ENCODE measurements at regions not wholly inside any gene's neighbourhood (a gene's known extent, or its start where the extent isn't known, plus 50 kb on each side); places are given as distances from the start of the nearest gene placed in this dataset.
"Not testable (repeated sequence)": the region's sequence is repeated elsewhere in the genome, so short reads cannot be mapped to it uniquely, and the experiment has no call there.

DNA sequence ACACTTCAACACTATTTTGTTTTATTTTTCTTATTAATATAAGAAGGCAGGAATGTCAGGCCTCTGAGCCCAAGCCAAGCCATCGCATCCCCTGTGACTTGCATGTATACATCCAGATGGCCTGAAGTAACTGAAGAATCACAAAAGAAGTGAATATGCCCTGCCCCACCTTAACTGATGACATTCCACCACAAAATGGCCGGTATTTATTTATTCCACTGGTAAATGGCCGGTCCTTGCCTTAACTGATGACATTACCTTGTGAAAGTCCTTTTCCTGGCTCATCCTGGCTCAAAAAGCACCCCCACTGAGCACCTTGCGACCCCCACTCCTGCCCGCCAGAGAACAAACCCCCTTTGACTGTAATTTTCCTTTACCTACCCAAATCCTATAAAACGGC is 111.9 kb upstream of the HTR2C start:
- TF ChIP-seq POLR2A, POLR2AphosphoS5 (IDR thresholded peaks at IDR 0.05): not testable (repeated sequence)
- TF ChIP-seq, protein P1, sequence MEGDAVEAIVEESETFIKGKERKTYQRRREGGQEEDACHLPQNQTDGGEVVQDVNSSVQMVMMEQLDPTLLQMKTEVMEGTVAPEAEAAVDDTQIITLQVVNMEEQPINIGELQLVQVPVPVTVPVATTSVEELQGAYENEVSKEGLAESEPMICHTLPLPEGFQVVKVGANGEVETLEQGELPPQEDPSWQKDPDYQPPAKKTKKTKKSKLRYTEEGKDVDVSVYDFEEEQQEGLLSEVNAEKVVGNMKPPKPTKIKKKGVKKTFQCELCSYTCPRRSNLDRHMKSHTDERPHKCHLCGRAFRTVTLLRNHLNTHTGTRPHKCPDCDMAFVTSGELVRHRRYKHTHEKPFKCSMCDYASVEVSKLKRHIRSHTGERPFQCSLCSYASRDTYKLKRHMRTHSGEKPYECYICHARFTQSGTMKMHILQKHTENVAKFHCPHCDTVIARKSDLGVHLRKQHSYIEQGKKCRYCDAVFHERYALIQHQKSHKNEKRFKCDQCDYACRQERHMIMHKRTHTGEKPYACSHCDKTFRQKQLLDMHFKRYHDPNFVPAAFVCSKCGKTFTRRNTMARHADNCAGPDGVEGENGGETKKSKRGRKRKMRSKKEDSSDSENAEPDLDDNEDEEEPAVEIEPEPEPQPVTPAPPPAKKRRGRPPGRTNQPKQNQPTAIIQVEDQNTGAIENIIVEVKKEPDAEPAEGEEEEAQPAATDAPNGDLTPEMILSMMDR (IDR thresholded peaks at IDR 0.05), result not testable (repeated sequence)

All from prostate gland (tissue), 2 donors.